Prostate gland (tissue), 2 donors: ENCODE measurements at regions not wholly inside any gene's neighbourhood (a gene's known extent, or its start where the extent isn't known, plus 50 kb on each side); places are given as distances from the start of the nearest gene placed in this dataset.

Experiments used
- POLR2A ChIP-seq: fragments of 450-650 bp; IDR thresholded peaks from one replicate; pipeline ENCODE4 v1.6.1; 2016; ENCODE audit warnings: antibody characterized with exemption, mild to moderate bottlenecking
- TF ChIP-seq, protein P1 (sequence below), 4 experiments: fragments of 200-600 bp in 2 of 4; fragments of 450-650 bp in 2 of 4; sonication (generic) in 2 of 4; IDR thresholded peaks; 1 replicate in 3 of 4; 2 replicates in 1 of 4; pipeline ENCODE4 v1.5.1; 2016 to 2019; ENCODE audit warnings: antibody characterized with exemption in 4 of 4, mild to moderate bottlenecking in 2 of 4, moderate library complexity in 2 of 4

DNA sequence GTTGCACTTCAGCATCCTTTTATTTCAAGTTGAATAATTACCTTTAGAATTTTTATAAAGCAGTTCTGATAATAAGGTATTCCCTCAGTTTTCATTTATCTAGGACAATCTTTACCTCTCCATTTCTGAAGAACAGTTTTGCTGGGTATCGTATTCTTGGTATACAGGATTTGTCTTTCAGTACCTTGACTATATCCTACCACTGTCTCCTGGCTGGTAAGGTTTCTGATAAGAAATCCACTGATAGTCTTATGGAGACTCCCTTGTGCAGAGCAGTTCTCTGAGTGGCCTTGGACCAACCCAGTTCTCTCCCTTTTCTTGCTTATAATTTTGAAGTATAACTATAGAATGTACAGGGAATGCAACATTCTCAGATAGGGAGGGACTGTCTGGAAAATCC is 51.3 kb upstream of the SAMD3 start:
- TF ChIP-seq, protein P1, sequence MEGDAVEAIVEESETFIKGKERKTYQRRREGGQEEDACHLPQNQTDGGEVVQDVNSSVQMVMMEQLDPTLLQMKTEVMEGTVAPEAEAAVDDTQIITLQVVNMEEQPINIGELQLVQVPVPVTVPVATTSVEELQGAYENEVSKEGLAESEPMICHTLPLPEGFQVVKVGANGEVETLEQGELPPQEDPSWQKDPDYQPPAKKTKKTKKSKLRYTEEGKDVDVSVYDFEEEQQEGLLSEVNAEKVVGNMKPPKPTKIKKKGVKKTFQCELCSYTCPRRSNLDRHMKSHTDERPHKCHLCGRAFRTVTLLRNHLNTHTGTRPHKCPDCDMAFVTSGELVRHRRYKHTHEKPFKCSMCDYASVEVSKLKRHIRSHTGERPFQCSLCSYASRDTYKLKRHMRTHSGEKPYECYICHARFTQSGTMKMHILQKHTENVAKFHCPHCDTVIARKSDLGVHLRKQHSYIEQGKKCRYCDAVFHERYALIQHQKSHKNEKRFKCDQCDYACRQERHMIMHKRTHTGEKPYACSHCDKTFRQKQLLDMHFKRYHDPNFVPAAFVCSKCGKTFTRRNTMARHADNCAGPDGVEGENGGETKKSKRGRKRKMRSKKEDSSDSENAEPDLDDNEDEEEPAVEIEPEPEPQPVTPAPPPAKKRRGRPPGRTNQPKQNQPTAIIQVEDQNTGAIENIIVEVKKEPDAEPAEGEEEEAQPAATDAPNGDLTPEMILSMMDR (IDR thresholded peaks at IDR 0.05), result no peak
- TF ChIP-seq POLR2A, result no peak
